ENCODE measurements at regions not wholly inside any gene's neighbourhood (a gene's known extent, or its start where the extent isn't known, plus 50 kb on each side); places are given as distances from the start of the nearest gene placed in this dataset.

- intact Hi-C loops (cut with DNase I; ENCODE audit: low total_unique reads): no loop called here
- Histone ChIP-seq H3K4me1 (peaks cover 0 to 45% (median 18%) of the 10 kb centered on the region in 4 donors), H3K27ac (no peak overlapping the region), H3K27me3 (no peaks in the 10 kb centered on the region), H3K9me3 (no peaks in the 10 kb centered on the region), H3K4me3 (no peak overlapping the region), H3K36me3 (no peaks in the 10 kb centered on the region)
- DNase-seq: no peak
- TF ChIP-seq, protein P1, sequence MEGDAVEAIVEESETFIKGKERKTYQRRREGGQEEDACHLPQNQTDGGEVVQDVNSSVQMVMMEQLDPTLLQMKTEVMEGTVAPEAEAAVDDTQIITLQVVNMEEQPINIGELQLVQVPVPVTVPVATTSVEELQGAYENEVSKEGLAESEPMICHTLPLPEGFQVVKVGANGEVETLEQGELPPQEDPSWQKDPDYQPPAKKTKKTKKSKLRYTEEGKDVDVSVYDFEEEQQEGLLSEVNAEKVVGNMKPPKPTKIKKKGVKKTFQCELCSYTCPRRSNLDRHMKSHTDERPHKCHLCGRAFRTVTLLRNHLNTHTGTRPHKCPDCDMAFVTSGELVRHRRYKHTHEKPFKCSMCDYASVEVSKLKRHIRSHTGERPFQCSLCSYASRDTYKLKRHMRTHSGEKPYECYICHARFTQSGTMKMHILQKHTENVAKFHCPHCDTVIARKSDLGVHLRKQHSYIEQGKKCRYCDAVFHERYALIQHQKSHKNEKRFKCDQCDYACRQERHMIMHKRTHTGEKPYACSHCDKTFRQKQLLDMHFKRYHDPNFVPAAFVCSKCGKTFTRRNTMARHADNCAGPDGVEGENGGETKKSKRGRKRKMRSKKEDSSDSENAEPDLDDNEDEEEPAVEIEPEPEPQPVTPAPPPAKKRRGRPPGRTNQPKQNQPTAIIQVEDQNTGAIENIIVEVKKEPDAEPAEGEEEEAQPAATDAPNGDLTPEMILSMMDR (IDR thresholded peaks at IDR 0.05): no peak
Observed at GRCh38 chr10:59096631-59097030, 79.8 kb upstream of the PHYHIPL start.

- DNase-seq: peak in 1 of 2 donors; percentile 54
- H3K27me3 ChIP-seq: no peaks in the 10 kb centered on the region
- peak overlapping the region in 1 of 2 donors; percentile 9 for H3K27ac ChIP-seq
- H3K4me1 ChIP-seq: peaks cover 0 to 27% (median 7%) of the 10 kb centered on the region in 4 donors
- intact Hi-C loops (cut with DNase I; ENCODE audit: low total_unique reads): no loop called here
- no peaks in the 10 kb centered on the region for H3K9me3 ChIP-seq
- TF ChIP-seq, protein P1 (IDR thresholded peaks at IDR 0.05): no peak
- no peaks in the 10 kb centered on the region for H3K36me3 ChIP-seq
- H3K4me3 ChIP-seq: no peak overlapping the region
Observed at GRCh38 chr10:59098387-59098786, 78.1 kb upstream of the PHYHIPL start.

- no peak for DNase-seq
- Histone ChIP-seq H3K36me3 (no peaks in the 10 kb centered on the region), H3K27ac (peak overlapping the region in 1 of 2 donors; percentile 9), H3K4me1 (peaks cover 0 to 22% (median 1%) of the 10 kb centered on the region in 4 donors), H3K27me3 (no peaks in the 10 kb centered on the region), H3K9me3 (no peaks in the 10 kb centered on the region), H3K4me3 (no peak overlapping the region)
- TF ChIP-seq, protein P1 (IDR thresholded peaks at IDR 0.05): no peak
- intact Hi-C loops (cut with DNase I; ENCODE audit: low total_unique reads): no loop called here
Observed at GRCh38 chr10:59098831-59099452, 77.5 kb upstream of the PHYHIPL start.

DNA sequence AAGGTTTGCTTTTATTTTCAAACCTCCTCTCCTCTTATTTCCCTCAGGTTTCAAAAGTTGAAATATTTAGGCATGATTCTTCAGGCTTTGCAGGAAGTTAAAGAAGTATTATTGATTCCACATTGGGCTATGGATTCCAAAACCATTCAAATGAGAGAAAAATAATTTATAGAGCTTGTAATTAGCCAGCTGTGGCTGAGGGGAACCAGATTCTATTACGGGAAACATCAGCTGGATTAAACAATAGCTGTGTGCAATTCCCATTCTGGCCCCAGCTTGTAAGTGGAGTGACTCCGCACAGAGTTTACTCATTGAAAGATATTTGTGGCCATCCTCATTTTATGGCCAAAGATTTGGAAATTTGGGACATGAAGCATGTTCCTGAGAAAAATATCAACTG lies 77.0 kb upstream of the PHYHIPL start:
- DNase-seq: no peak
- Histone ChIP-seq H3K36me3 (no peaks in the 10 kb centered on the region), H3K9me3 (no peaks in the 10 kb centered on the region), H3K4me1 (peaks cover 0 to 19% (median 1%) of the 10 kb centered on the region in 4 donors), H3K27me3 (no peaks in the 10 kb centered on the region), H3K4me3 (no peak overlapping the region), H3K27ac (no peak overlapping the region)
- intact Hi-C loops (cut with DNase I; ENCODE audit: low total_unique reads): no loop called here
- TF ChIP-seq, protein P1 (IDR thresholded peaks at IDR 0.05): no peak

GRCh38 chr10:59102394-59102793 lies 74.0 kb upstream of the PHYHIPL start:
- Histone ChIP-seq H3K27ac (no peak overlapping the region), H3K4me3 (no peak overlapping the region), H3K36me3 (no peaks in the 10 kb centered on the region), H3K4me1 (peaks cover 0 to 19% (median 1%) of the 10 kb centered on the region in 4 donors), H3K9me3 (no peaks in the 10 kb centered on the region), H3K27me3 (no peaks in the 10 kb centered on the region)
- DNase-seq: no peak
- TF ChIP-seq, protein P1 (IDR thresholded peaks at IDR 0.05): no peak
- intact Hi-C loops (cut with DNase I; ENCODE audit: low total_unique reads): no loop called here

Measured in tibial artery (tissue), 4 donors.